ENCODE measurements at regions not wholly inside any gene's neighbourhood (a gene's known extent, or its start where the extent isn't known, plus 50 kb on each side); places are given as distances from the start of the nearest gene placed in this dataset.

- Mint-ChIP-seq H3K9me3 (no peaks in the 10 kb centered on the region), H3K36me3 (ENCODE audit: low read depth) (no peaks in the 10 kb centered on the region), H3K27me3 (peaks cover 6% of the 10 kb centered on the region), H3K27ac (no peak overlapping the region), H3K4me1 (ENCODE audit: low read depth) (peaks cover 16% of the 10 kb centered on the region), H3K4me3 (no peak overlapping the region)
- DNase-seq = no peak
Measured at GRCh38 chr15:29455055-29455454, 185.4 kb upstream of the NSMCE3 start.

GRCh38 chr15:29454506-29454905 lies 184.9 kb upstream of the NSMCE3 start:
- peaks cover 6% of the 10 kb centered on the region for H3K27me3 Mint-ChIP-seq
- H3K27ac Mint-ChIP-seq = no peak overlapping the region
- H3K9me3 Mint-ChIP-seq = no peaks in the 10 kb centered on the region
- H3K4me1 Mint-ChIP-seq (ENCODE audit: low read depth) = peaks cover 16% of the 10 kb centered on the region
- H3K4me3 Mint-ChIP-seq = no peak overlapping the region
- DNase-seq = no peak
- H3K36me3 Mint-ChIP-seq (ENCODE audit: low read depth) = no peaks in the 10 kb centered on the region

GRCh38 chr15:29452881-29453731 lies 183.5 kb upstream of the NSMCE3 start:
- H3K27me3 Mint-ChIP-seq = peaks cover 6% of the 10 kb centered on the region
- no peak for DNase-seq
- no peaks in the 10 kb centered on the region for H3K36me3 Mint-ChIP-seq (ENCODE audit: low read depth)
- no peaks in the 10 kb centered on the region for H3K9me3 Mint-ChIP-seq
- no peak overlapping the region for H3K27ac Mint-ChIP-seq
- peaks cover 16% of the 10 kb centered on the region for H3K4me1 Mint-ChIP-seq (ENCODE audit: low read depth)
- H3K4me3 Mint-ChIP-seq = no peak overlapping the region

GRCh38 chr15:29451201-29451781 lies 181.7 kb upstream of the NSMCE3 start:
- Mint-ChIP-seq H3K9me3 (no peaks in the 10 kb centered on the region), H3K36me3 (ENCODE audit: low read depth) (no peaks in the 10 kb centered on the region)

GRCh38 chr15:29449136-29449535 lies 179.5 kb upstream of the NSMCE3 start:
- no peak for DNase-seq
- Mint-ChIP-seq H3K9me3 (no peaks in the 10 kb centered on the region), H3K4me1 (ENCODE audit: low read depth) (peaks cover 16% of the 10 kb centered on the region), H3K27me3 (peaks cover 6% of the 10 kb centered on the region), H3K36me3 (ENCODE audit: low read depth) (no peaks in the 10 kb centered on the region), H3K4me3 (no peak overlapping the region), H3K27ac (no peak overlapping the region)

More at GRCh38 chr15:29451201-29451781, 181.7 kb upstream of the NSMCE3 start:
- H3K4me3 Mint-ChIP-seq = no peak overlapping the region
- DNase-seq = no peak
- H3K4me1 Mint-ChIP-seq (ENCODE audit: low read depth) = peaks cover 16% of the 10 kb centered on the region
- H3K27ac Mint-ChIP-seq = no peak overlapping the region
- H3K27me3 Mint-ChIP-seq = peaks cover 6% of the 10 kb centered on the region

GRCh38 chr15:29448320-29448719 lies 178.7 kb upstream of the NSMCE3 start:
- Mint-ChIP-seq H3K27me3 (peaks cover 6% of the 10 kb centered on the region), H3K27ac (no peak overlapping the region), H3K9me3 (no peaks in the 10 kb centered on the region), H3K36me3 (ENCODE audit: low read depth) (no peaks in the 10 kb centered on the region), H3K4me1 (ENCODE audit: low read depth) (peaks cover 9% of the 10 kb centered on the region), H3K4me3 (no peak overlapping the region)
- DNase-seq = no peak

- Mint-ChIP-seq H3K4me1 (ENCODE audit: low read depth) (no peaks in the 10 kb centered on the region), H3K4me3 (no peak overlapping the region), H3K9me3 (no peaks in the 10 kb centered on the region), H3K27ac (no peak overlapping the region), H3K27me3 (peaks cover 7% of the 10 kb centered on the region), H3K36me3 (ENCODE audit: low read depth) (no peaks in the 10 kb centered on the region)
- DNase-seq = no peak
Measured at GRCh38 chr15:29446480-29446879, 176.9 kb upstream of the NSMCE3 start.

- Mint-ChIP-seq H3K9me3 (no peaks in the 10 kb centered on the region), H3K27me3 (peaks cover 10% of the 10 kb centered on the region), H3K36me3 (ENCODE audit: low read depth) (no peaks in the 10 kb centered on the region), H3K27ac (no peak overlapping the region), H3K4me3 (no peak overlapping the region), H3K4me1 (ENCODE audit: low read depth) (no peaks in the 10 kb centered on the region)
- DNase-seq = no peak
Measured at GRCh38 chr15:29442532-29442931, 172.9 kb upstream of the NSMCE3 start.

- peaks cover 10% of the 10 kb centered on the region for H3K27me3 Mint-ChIP-seq
Measured at GRCh38 chr15:29440541-29440940, 170.9 kb upstream of the NSMCE3 start.

GRCh38 chr15:29438703-29439055 lies 169.1 kb upstream of the NSMCE3 start:
- H3K36me3 Mint-ChIP-seq (ENCODE audit: low read depth) = no peaks in the 10 kb centered on the region
- peaks cover 20% of the 10 kb centered on the region for H3K27me3 Mint-ChIP-seq
- no peak overlapping the region for H3K4me3 Mint-ChIP-seq
- no peaks in the 10 kb centered on the region for H3K9me3 Mint-ChIP-seq
- H3K27ac Mint-ChIP-seq = no peak overlapping the region
- H3K4me1 Mint-ChIP-seq (ENCODE audit: low read depth) = no peaks in the 10 kb centered on the region
- DNase-seq = no peak

More at GRCh38 chr15:29440541-29440940, 170.9 kb upstream of the NSMCE3 start:
- Mint-ChIP-seq H3K4me3 (no peak overlapping the region), H3K4me1 (ENCODE audit: low read depth) (no peaks in the 10 kb centered on the region), H3K36me3 (ENCODE audit: low read depth) (no peaks in the 10 kb centered on the region), H3K27ac (no peak overlapping the region), H3K9me3 (no peaks in the 10 kb centered on the region)
- no peak for DNase-seq

GRCh38 chr15:29437888-29438702 lies 168.5 kb upstream of the NSMCE3 start:
- Mint-ChIP-seq H3K36me3 (ENCODE audit: low read depth) (no peaks in the 10 kb centered on the region), H3K4me3 (no peak overlapping the region), H3K27me3 (peaks cover 21% of the 10 kb centered on the region), H3K27ac (no peak overlapping the region), H3K9me3 (no peaks in the 10 kb centered on the region), H3K4me1 (ENCODE audit: low read depth) (no peaks in the 10 kb centered on the region)
- no peak for DNase-seq

- no peak overlapping the region for H3K27ac Mint-ChIP-seq
- H3K36me3 Mint-ChIP-seq (ENCODE audit: low read depth) = no peaks in the 10 kb centered on the region
- DNase-seq = no peak
- H3K9me3 Mint-ChIP-seq = no peaks in the 10 kb centered on the region
- no peaks in the 10 kb centered on the region for H3K4me1 Mint-ChIP-seq (ENCODE audit: low read depth)
- no peak overlapping the region for H3K4me3 Mint-ChIP-seq
- peaks cover 18% of the 10 kb centered on the region for H3K27me3 Mint-ChIP-seq
Measured at GRCh38 chr15:29435811-29436210, 166.2 kb upstream of the NSMCE3 start.

GRCh38 chr15:29434280-29434679 lies 164.7 kb upstream of the NSMCE3 start:
- Mint-ChIP-seq H3K4me1 (ENCODE audit: low read depth) (no peaks in the 10 kb centered on the region), H3K36me3 (ENCODE audit: low read depth) (no peaks in the 10 kb centered on the region), H3K9me3 (no peaks in the 10 kb centered on the region)

GRCh38 chr15:29433507-29434248 lies 164.1 kb upstream of the NSMCE3 start:
- H3K36me3 Mint-ChIP-seq (ENCODE audit: low read depth) = no peaks in the 10 kb centered on the region
- H3K4me1 Mint-ChIP-seq (ENCODE audit: low read depth) = no peaks in the 10 kb centered on the region
- no peak overlapping the region for H3K27ac Mint-ChIP-seq
- no peak for DNase-seq
- no peak overlapping the region for H3K4me3 Mint-ChIP-seq
- no peaks in the 10 kb centered on the region for H3K9me3 Mint-ChIP-seq
- peaks cover 15% of the 10 kb centered on the region for H3K27me3 Mint-ChIP-seq

More at GRCh38 chr15:29434280-29434679, 164.7 kb upstream of the NSMCE3 start:
- no peak overlapping the region for H3K27ac Mint-ChIP-seq
- H3K4me3 Mint-ChIP-seq = no peak overlapping the region
- peaks cover 15% of the 10 kb centered on the region for H3K27me3 Mint-ChIP-seq
- no peak for DNase-seq

All from activated T-cell treated with anti-CD3 and anti-CD28 coated beads, Interleukin-2, amount 50 U/mL, for 24 hours (primary cell).